ENCODE measurements at regions not wholly inside any gene's neighbourhood (a gene's known extent, or its start where the extent isn't known, plus 50 kb on each side); places are given as distances from the start of the nearest gene placed in this dataset.

DNA sequence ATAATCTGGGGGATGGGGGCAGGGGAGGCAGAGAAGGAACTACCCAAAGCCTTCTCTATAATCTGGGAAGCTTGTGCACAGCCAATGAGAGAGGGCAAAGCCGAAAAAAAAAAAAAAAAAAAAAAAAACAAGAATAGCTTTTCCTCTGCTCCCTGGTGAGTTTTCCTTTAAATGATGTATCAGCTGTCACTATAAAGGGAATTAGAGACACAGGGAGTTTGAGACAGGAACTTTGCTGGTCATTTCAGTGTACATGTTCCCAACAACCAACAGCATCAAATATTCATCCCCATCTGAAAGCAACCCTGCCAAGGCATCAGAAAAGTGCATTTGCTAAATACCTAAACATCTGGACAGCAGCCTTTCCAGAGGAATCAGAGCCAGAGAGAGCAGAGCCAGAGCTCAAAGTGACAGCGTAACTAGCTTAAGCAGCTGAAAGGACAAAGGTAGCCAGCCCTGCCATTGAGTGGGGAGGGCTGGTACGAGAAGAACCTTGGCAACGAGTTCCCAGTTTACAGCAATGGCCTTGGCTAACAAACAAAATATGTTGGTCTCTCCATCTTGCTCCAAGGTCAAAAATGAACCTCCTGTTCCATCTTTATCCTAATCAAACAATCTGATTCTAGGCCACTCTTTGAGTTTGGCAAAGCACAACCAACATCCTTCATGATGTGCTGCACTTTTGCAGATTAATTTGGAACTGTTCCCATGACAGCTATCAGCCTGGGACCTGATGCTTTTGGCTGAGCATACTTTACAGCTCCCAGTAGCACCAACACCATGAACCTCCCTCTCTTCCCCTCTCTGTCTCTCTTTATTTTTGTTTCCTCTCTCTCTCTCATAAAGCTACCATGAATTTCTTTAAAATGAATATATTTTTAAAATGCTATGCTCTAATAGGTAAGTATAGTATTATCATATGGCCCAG is 143.7 kb upstream of the GNAO1 start:
- intact Hi-C loops (cut with micrococcal nuclease; ENCODE audit: unreplicated experiment), result no loop called here
- no peak overlapping the region for H3K4me2 ChIP-seq (ENCODE audit: control insufficient read depth, insufficient read depth)
- H2AFZ ChIP-seq (ENCODE audit: control insufficient read depth, low read depth, low read length), result no peak overlapping the region
- H3K9me3 ChIP-seq (replicated peaks; ENCODE audit: control insufficient read depth, insufficient read depth, low read length), result no peaks in the 10 kb centered on the region
- H3K27me3 ChIP-seq (replicated peaks in 1 of 2; ENCODE audit: control insufficient read depth in 2 of 2, insufficient read depth in 2 of 2, low read length in 1 of 2), result no peaks in the 10 kb centered on the region; a peak in 1 of 4 replicates
- H3K9ac ChIP-seq (ENCODE audit: control insufficient read depth, insufficient read depth, low read length), result no peak overlapping the region
- ChIA-PET RAD21 (ENCODE audit: unreplicated experiment) (no interaction called here), CTCF (no interaction called here), SMC1A (ENCODE audit: uncharacterized antibody, unreplicated experiment) (interaction anchor here (0.8 kb wide), 1 partner anchor 115 kb away, joined by 3 read pairs; no protein-coding TSS in a partner anchor), POLR2A (no interaction called here)
- no peak overlapping the region for H3K4me3 ChIP-seq
- ATAC-seq (no peak), FAIRE-seq (no peak), DNase-seq (ENCODE audit: low read depth, low spot score) (no peak)
- H3K79me2 ChIP-seq (ENCODE audit: control insufficient read depth, insufficient read depth, low read length), result no peaks in the 10 kb centered on the region
- H4K20me1 ChIP-seq (ENCODE audit: control insufficient read depth, insufficient read depth), result no peaks in the 10 kb centered on the region
- no peak overlapping the region for H3K27ac ChIP-seq (ENCODE audit: control insufficient read depth, insufficient read depth)
- 59% methylated on average over 3 of the region's 4 CpGs for WGBS (ENCODE audit: insufficient coverage, insufficient replicate concordance, low lambda C conversion rate, missing lambda C conversion rate)
- peaks cover 7% of the 10 kb centered on the region; the same call in 1 of the 2 replicates for H3K4me1 ChIP-seq (ENCODE audit: control insufficient read depth, insufficient read depth, low read length)
- in situ Hi-C loops (cut with MboI), result no loop called here
- no peak for TF ChIP-seq RELA (IDR thresholded peaks at IDR 0.05; ENCODE audit: borderline replicate concordance, partially characterized antibody)
- TF ChIP-seq, protein P1, sequence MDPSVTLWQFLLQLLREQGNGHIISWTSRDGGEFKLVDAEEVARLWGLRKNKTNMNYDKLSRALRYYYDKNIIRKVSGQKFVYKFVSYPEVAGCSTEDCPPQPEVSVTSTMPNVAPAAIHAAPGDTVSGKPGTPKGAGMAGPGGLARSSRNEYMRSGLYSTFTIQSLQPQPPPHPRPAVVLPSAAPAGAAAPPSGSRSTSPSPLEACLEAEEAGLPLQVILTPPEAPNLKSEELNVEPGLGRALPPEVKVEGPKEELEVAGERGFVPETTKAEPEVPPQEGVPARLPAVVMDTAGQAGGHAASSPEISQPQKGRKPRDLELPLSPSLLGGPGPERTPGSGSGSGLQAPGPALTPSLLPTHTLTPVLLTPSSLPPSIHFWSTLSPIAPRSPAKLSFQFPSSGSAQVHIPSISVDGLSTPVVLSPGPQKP (IDR thresholded peaks at IDR 0.05; ENCODE audit: low read depth, low read length), result no peak
- no peak for TF ChIP-seq ZBED1 (IDR thresholded peaks at IDR 0.05; ENCODE audit: borderline replicate concordance)
- TF ChIP-seq, protein P2, sequence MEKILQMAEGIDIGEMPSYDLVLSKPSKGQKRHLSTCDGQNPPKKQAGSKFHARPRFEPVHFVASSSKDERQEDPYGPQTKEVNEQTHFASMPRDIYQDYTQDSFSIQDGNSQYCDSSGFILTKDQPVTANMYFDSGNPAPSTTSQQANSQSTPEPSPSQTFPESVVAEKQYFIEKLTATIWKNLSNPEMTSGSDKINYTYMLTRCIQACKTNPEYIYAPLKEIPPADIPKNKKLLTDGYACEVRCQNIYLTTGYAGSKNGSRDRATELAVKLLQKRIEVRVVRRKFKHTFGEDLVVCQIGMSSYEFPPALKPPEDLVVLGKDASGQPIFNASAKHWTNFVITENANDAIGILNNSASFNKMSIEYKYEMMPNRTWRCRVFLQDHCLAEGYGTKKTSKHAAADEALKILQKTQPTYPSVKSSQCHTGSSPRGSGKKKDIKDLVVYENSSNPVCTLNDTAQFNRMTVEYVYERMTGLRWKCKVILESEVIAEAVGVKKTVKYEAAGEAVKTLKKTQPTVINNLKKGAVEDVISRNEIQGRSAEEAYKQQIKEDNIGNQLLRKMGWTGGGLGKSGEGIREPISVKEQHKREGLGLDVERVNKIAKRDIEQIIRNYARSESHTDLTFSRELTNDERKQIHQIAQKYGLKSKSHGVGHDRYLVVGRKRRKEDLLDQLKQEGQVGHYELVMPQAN (conservative IDR thresholded peaks at IDR 0.05), result no peak
- TF ChIP-seq, protein P3, sequence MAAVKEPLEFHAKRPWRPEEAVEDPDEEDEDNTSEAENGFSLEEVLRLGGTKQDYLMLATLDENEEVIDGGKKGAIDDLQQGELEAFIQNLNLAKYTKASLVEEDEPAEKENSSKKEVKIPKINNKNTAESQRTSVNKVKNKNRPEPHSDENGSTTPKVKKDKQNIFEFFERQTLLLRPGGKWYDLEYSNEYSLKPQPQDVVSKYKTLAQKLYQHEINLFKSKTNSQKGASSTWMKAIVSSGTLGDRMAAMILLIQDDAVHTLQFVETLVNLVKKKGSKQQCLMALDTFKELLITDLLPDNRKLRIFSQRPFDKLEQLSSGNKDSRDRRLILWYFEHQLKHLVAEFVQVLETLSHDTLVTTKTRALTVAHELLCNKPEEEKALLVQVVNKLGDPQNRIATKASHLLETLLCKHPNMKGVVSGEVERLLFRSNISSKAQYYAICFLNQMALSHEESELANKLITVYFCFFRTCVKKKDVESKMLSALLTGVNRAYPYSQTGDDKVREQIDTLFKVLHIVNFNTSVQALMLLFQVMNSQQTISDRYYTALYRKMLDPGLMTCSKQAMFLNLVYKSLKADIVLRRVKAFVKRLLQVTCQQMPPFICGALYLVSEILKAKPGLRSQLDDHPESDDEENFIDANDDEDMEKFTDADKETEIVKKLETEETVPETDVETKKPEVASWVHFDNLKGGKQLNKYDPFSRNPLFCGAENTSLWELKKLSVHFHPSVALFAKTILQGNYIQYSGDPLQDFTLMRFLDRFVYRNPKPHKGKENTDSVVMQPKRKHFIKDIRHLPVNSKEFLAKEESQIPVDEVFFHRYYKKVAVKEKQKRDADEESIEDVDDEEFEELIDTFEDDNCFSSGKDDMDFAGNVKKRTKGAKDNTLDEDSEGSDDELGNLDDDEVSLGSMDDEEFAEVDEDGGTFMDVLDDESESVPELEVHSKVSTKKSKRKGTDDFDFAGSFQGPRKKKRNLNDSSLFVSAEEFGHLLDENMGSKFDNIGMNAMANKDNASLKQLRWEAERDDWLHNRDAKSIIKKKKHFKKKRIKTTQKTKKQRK (IDR thresholded peaks at IDR 0.05; ENCODE audit: low read depth, low read length), result no peak
- TF ChIP-seq ASH2L (IDR thresholded peaks at IDR 0.05; ENCODE audit: borderline replicate concordance, low read depth), result no peak
- no peak for TF ChIP-seq POLR2AphosphoS2 (IDR thresholded peaks at IDR 0.05; ENCODE audit: low read depth, low read length)
- TF ChIP-seq DPF2 (IDR thresholded peaks at IDR 0.05), result no peak
- TF ChIP-seq NRF1 (conservative IDR thresholded peaks at IDR 0.05; ENCODE audit: low read depth, low read length), result no peak
- no peak for TF ChIP-seq SMAD1 (IDR thresholded peaks at IDR 0.05; ENCODE audit: low read depth, partially characterized antibody)
- no peak for TF ChIP-seq MTA2 (IDR thresholded peaks at IDR 0.05; ENCODE audit: low read depth)
- TF ChIP-seq, protein P4, sequence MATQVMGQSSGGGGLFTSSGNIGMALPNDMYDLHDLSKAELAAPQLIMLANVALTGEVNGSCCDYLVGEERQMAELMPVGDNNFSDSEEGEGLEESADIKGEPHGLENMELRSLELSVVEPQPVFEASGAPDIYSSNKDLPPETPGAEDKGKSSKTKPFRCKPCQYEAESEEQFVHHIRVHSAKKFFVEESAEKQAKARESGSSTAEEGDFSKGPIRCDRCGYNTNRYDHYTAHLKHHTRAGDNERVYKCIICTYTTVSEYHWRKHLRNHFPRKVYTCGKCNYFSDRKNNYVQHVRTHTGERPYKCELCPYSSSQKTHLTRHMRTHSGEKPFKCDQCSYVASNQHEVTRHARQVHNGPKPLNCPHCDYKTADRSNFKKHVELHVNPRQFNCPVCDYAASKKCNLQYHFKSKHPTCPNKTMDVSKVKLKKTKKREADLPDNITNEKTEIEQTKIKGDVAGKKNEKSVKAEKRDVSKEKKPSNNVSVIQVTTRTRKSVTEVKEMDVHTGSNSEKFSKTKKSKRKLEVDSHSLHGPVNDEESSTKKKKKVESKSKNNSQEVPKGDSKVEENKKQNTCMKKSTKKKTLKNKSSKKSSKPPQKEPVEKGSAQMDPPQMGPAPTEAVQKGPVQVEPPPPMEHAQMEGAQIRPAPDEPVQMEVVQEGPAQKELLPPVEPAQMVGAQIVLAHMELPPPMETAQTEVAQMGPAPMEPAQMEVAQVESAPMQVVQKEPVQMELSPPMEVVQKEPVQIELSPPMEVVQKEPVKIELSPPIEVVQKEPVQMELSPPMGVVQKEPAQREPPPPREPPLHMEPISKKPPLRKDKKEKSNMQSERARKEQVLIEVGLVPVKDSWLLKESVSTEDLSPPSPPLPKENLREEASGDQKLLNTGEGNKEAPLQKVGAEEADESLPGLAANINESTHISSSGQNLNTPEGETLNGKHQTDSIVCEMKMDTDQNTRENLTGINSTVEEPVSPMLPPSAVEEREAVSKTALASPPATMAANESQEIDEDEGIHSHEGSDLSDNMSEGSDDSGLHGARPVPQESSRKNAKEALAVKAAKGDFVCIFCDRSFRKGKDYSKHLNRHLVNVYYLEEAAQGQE (IDR thresholded peaks at IDR 0.05; ENCODE audit: low read depth, low read length), result no peak
- TF ChIP-seq SPI1 (IDR thresholded peaks at IDR 0.05; ENCODE audit: borderline replicate concordance, insufficient read depth, low read depth, low read length), result no peak
- no TSS peak for BruUV-seq (replicated peaks)
- H3K36me3 ChIP-seq (ENCODE audit: control insufficient read depth in 2 of 2, insufficient read depth in 2 of 2, low read length in 1 of 2), result no peaks in the 10 kb centered on the region

All from GM12878 (cell line).